T-helper 2 cell treated with Interferon-gamma antibody and Interleukin-4, amounts not matched to agents 100 ng/mL and 5 ng/mL, for 36 hours (primary cell): ENCODE measurements at regions not wholly inside any gene's neighbourhood (a gene's known extent, or its start where the extent isn't known, plus 50 kb on each side); places are given as distances from the start of the nearest gene placed in this dataset.
"Not testable (repeated sequence)": the region's sequence is repeated elsewhere in the genome, so short reads cannot be mapped to it uniquely, and the experiment has no call there.

ENCODE experiments used
- intact Hi-C: fragments of 100-400 bp; cut with micrococcal nuclease; formaldehyde crosslinking; loops from one replicate; pipeline ENCODE4 v1.15.1; 2023

- intact Hi-C loops = no loop called here
Observed at GRCh38 chr3:127520993-127521392, 69.5 kb downstream of the TPRA1 start.

GRCh38 chr3:127518456-127519081, 72.0 kb downstream of the TPRA1 start:
- intact Hi-C loops = no loop called here

GRCh38 chr3:127512256-127512655, 78.3 kb downstream of the TPRA1 start:
- intact Hi-C loops = no loop called here

- intact Hi-C loops = no loop called here
Observed at GRCh38 chr3:127501177-127501576, 89.4 kb downstream of the TPRA1 start.

GRCh38 chr3:127497676-127498075, 92.9 kb downstream of the TPRA1 start:
- intact Hi-C loops = no loop called here

- intact Hi-C loops = no loop called here
Observed at GRCh38 chr3:127497166-127497565, 93.4 kb downstream of the TPRA1 start.

GRCh38 chr3:127495821-127496655, 94.5 kb downstream of the TPRA1 start:
- intact Hi-C loops = no loop called here

GRCh38 chr3:127493924-127494646, 96.4 kb downstream of the TPRA1 start:
- intact Hi-C loops = no loop called here

- intact Hi-C loops = no loop called here
Observed at GRCh38 chr3:127492426-127492825, 98.1 kb downstream of the TPRA1 start.

- intact Hi-C loops = no loop called here
Observed at GRCh38 chr3:127491909-127492308, 98.6 kb downstream of the TPRA1 start.

GRCh38 chr3:127491323-127491722, 99.2 kb downstream of the TPRA1 start:
- intact Hi-C loops = no loop called here

GRCh38 chr3:127491024-127491305, 99.6 kb downstream of the TPRA1 start:
- intact Hi-C loops = not testable (repeated sequence)

- intact Hi-C loops = no loop called here
Observed at GRCh38 chr3:127490271-127491023, 100.1 kb downstream of the TPRA1 start.

- intact Hi-C loops = no loop called here
Observed at GRCh38 chr3:127489357-127489756, 101.2 kb downstream of the TPRA1 start.

- intact Hi-C loops = no loop called here
Observed at GRCh38 chr3:127488740-127489139, 101.8 kb downstream of the TPRA1 start.

- intact Hi-C loops = no loop called here
Observed at GRCh38 chr3:127488141-127488672, 102.3 kb downstream of the TPRA1 start.

GRCh38 chr3:127487196-127487595, 103.3 kb downstream of the TPRA1 start:
- intact Hi-C loops = no loop called here

GRCh38 chr3:127486321-127486944, 104.1 kb downstream of the TPRA1 start:
- intact Hi-C loops = no loop called here

GRCh38 chr3:127485396-127486170, 105.0 kb downstream of the TPRA1 start:
- intact Hi-C loops = no loop called here
